H1 (cell line): ENCODE measurements at regions not wholly inside any gene's neighbourhood (a gene's known extent, or its start where the extent isn't known, plus 50 kb on each side); places are given as distances from the start of the nearest gene placed in this dataset.

Experiments
- NRF1 ChIP-seq: IDR thresholded peaks from 2 replicates; pipeline ENCODE4 v1.6.1; 2011; ENCODE audit warnings: mild to moderate bottlenecking, low read depth, low read length, improper control_type of control experiment

GRCh38 chr11:46202149-46202548 lies 75.3 kb upstream of the CREB3L1 start (continued):
- no peak for TF ChIP-seq NRF1
